RWPE2 (cell line): ENCODE measurements at regions not wholly inside any gene's neighbourhood (a gene's known extent, or its start where the extent isn't known, plus 50 kb on each side); places are given as distances from the start of the nearest gene placed in this dataset.

Source experiments
- ATAC-seq: fragments of 200-7000 bp; cut with Tn5 transposase; 3 replicates; pipeline ENCODE4 v1.9.1; 2021; ENCODE audit warnings: low read depth
- DNase-seq: peaks from one replicate; pipeline ENCODE4 v3.0.0-alpha.2; 2020; ENCODE audit warnings: low spot score
- H3K27ac ChIP-seq: fragments of 450-650 bp; 2 replicates; pipeline ENCODE4 v1.5.1; 2017; ENCODE audit warnings: mild to moderate bottlenecking; ENCODE audit not compliant: poor library complexity, severe bottlenecking
- H3K27me3 ChIP-seq: fragments of 250-450 bp; sonication (Bioruptor Pico); 2 replicates; pipeline ENCODE4 v1.5.1; 2021; ENCODE audit warnings: mild to moderate bottlenecking, moderate library complexity; ENCODE audit not compliant: insufficient read depth, poor library complexity, severe bottlenecking
- H3K36me3 ChIP-seq: fragments of 250-450 bp; sonication (Bioruptor Pico); 2 replicates; pipeline ENCODE4 v1.5.1; 2020; ENCODE audit warnings: low read depth, mild to moderate bottlenecking, moderate library complexity
- H3K4me1 ChIP-seq: fragments of 250-450 bp; sonication (Bioruptor Pico); 2 replicates; pipeline ENCODE4 v1.5.1; 2021; ENCODE audit warnings: mild to moderate bottlenecking, moderate library complexity; ENCODE audit not compliant: insufficient read depth, poor library complexity, severe bottlenecking
- H3K4me3 ChIP-seq: fragments of 250-450 bp; sonication (Bioruptor Pico); 2 replicates; pipeline ENCODE4 v1.5.1; 2021; ENCODE audit warnings: mild to moderate bottlenecking, moderate library complexity; ENCODE audit not compliant: severe bottlenecking
- H3K9me3 ChIP-seq: fragments of 250-450 bp; sonication (Bioruptor Pico); 2 replicates; pipeline ENCODE4 v1.5.1; 2021; ENCODE audit warnings: mild to moderate bottlenecking, moderate library complexity; ENCODE audit not compliant: severe bottlenecking
- CTCF ChIP-seq: fragments of 450-650 bp; IDR thresholded peaks from one replicate; pipeline ENCODE4 v1.5.1; 2017; ENCODE audit warnings: mild to moderate bottlenecking, moderate library complexity; ENCODE audit not compliant: poor library complexity, severe bottlenecking

DNA sequence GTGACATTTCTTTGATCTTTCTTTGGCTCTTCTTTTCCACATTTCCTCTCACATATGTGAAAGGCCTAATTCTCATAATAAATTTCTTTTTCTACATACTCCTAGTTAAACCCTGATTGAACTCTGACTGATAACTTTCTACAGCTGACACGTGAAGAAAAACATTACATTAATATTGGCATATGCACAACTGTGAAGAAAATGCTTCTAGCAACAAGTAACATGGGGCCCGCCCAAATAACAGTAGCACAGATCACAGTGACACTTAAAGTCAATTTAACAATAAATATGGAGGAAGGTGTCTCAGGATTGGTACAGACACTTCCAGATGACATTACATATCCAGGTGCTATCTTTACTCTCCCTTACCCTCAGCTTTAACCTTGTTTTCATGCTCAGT is 317.6 kb upstream of the ZNF385D start:
- Histone ChIP-seq H3K4me1 (no peaks in the 10 kb centered on the region), H3K27me3 (no peaks in the 10 kb centered on the region), H3K9me3 (peaks cover 2% of the 10 kb centered on the region), H3K27ac (no peak overlapping the region), H3K36me3 (no peaks in the 10 kb centered on the region), H3K4me3 (no peak overlapping the region)
- ATAC-seq = no peak
- no peak for TF ChIP-seq CTCF
- no peak for DNase-seq

GRCh38 chr3:22088204-22088603 is 337.2 kb upstream of the ZNF385D start:
- no peak for TF ChIP-seq CTCF
- Histone ChIP-seq H3K4me1 (no peaks in the 10 kb centered on the region), H3K9me3 (no peaks in the 10 kb centered on the region), H3K4me3 (no peak overlapping the region), H3K27ac (no peak overlapping the region), H3K27me3 (no peaks in the 10 kb centered on the region), H3K36me3 (no peaks in the 10 kb centered on the region)
- ATAC-seq = no peak
- no peak for DNase-seq

DNA sequence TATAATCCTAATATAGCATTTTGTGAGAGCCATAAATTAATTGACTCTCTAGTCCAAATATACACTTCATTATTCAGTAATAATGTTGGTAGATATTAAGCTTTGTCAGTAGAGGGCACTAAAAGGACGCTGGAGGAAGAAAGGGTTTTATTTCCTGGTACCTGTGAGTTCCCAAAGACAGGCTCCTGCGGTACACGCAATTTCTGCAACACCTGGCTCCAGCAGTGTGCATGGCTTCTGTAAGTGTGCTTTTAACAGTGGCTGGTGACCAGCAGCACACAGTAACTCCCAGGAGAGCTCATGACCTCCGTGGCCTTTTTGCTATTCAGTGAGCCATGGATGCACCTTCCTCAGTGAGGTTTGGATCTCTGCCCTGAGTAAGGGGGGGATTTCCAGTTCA is 338.3 kb upstream of the ZNF385D start:
- peak; percentile 59; the same call in 2 of the 3 replicates for ATAC-seq
- H3K9me3 ChIP-seq = no peaks in the 10 kb centered on the region
- no peaks in the 10 kb centered on the region for H3K4me1 ChIP-seq
- no peaks in the 10 kb centered on the region for H3K27me3 ChIP-seq
- H3K36me3 ChIP-seq = no peaks in the 10 kb centered on the region
- H3K27ac ChIP-seq = no peak overlapping the region
- H3K4me3 ChIP-seq = no peak overlapping the region
- peak; percentile 70 for TF ChIP-seq CTCF
- no peak for DNase-seq

DNA sequence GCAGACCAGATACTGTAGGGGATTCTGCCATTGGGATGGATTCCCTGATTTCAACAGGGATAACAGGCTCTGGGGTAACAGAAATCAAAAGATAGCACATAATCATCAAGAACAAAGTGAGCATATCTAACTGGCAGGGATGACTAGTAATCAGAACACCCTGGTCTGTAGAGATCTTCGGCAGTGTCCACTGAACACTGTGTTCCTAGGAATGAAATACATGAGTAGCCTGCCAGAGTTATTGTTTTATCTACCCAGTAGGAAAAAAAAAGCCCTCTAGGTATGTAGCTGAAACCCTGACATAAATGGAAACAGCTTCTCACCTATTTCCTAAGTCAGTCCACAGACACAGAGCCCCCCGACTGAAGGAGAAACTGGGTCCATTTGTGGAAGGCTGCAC is 340.3 kb upstream of the ZNF385D start:
- Histone ChIP-seq H3K9me3 (no peaks in the 10 kb centered on the region), H3K4me3 (no peak overlapping the region), H3K27ac (no peak overlapping the region), H3K27me3 (no peaks in the 10 kb centered on the region), H3K4me1 (no peaks in the 10 kb centered on the region), H3K36me3 (no peaks in the 10 kb centered on the region)
- DNase-seq = no peak
- TF ChIP-seq CTCF = no peak
- ATAC-seq = no peak

DNA sequence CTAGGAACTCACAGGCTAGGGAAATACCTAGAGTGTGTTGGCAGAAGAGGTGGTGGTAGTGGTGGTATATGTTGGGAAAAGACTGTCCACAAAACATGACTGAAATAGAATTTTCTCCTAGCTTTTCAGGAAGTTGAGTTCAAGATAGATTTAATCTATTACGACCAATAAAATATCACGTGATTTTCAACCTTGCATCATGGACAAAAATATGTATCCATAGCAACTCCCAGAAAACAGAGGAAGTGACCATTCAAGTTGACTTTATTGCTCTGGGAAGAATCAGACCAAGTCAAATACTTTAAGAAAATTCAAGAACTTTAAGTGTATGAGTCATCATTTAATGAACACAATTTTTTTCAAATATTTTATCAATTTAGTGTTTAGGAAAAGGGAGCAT is 347.0 kb upstream of the ZNF385D start:
- Histone ChIP-seq H3K36me3 (no peaks in the 10 kb centered on the region), H3K9me3 (no peaks in the 10 kb centered on the region), H3K27ac (no peak overlapping the region), H3K4me3 (no peak overlapping the region), H3K4me1 (no peaks in the 10 kb centered on the region), H3K27me3 (no peaks in the 10 kb centered on the region)
- TF ChIP-seq CTCF = no peak
- DNase-seq (no peak), ATAC-seq (no peak)
